Endodermal cell (in vitro differentiated cells): ENCODE measurements at regions not wholly inside any gene's neighbourhood (a gene's known extent, or its start where the extent isn't known, plus 50 kb on each side); places are given as distances from the start of the nearest gene placed in this dataset.
A peak's percentile ranks its signal among the peaks of the same experiment; 100 is the strongest.

Experiments
- DNase-seq: peaks from one replicate; pipeline ENCODE4 v3.0.0-alpha.2; 2017
- H3K27ac ChIP-seq: 2 replicates; pipeline ENCODE4 v1.5.1; 2013; ENCODE audit warnings: mild to moderate bottlenecking, low read depth, low read length, moderate library complexity
- H3K27me3 ChIP-seq: 2 replicates; pipeline ENCODE4 v1.6.1; 2013; ENCODE audit warnings: mild to moderate bottlenecking, low read length, moderate library complexity; ENCODE audit not compliant: insufficient read depth, control insufficient read depth, poor library complexity, severe bottlenecking
- H3K36me3 ChIP-seq: 2 replicates; pipeline ENCODE4 v1.7.0; 2013; ENCODE audit warnings: mild to moderate bottlenecking, low read length, moderate library complexity; ENCODE audit not compliant: control insufficient read depth, insufficient read depth
- H3K4me1 ChIP-seq: one replicate; pipeline ENCODE4 v1.7.0; 2013; ENCODE audit warnings: low read length; ENCODE audit not compliant: control insufficient read depth, insufficient read depth
- H3K4me3 ChIP-seq: 2 replicates; pipeline ENCODE4 v1.5.1; 2013; ENCODE audit warnings: mild to moderate bottlenecking, low read length, moderate library complexity
- H3K9ac ChIP-seq: 2 replicates; pipeline ENCODE4 v1.6.1; 2013; ENCODE audit warnings: mild to moderate bottlenecking, low read length, moderate library complexity; ENCODE audit not compliant: poor library complexity, severe bottlenecking; ENCODE audit errors: extremely low read depth
- H3K9me3 ChIP-seq: 2 replicates; pipeline ENCODE4 v1.6.1; 2013; ENCODE audit warnings: mild to moderate bottlenecking, low read length, moderate library complexity; ENCODE audit not compliant: control insufficient read depth
- H3K27ac Mint-ChIP-seq: 2 replicates; pipeline ENCODE4 v1.8.0; 2020; ENCODE audit warnings: mixed read lengths
- H3K27me3 Mint-ChIP-seq: 2 replicates; pipeline ENCODE4 v1.8.0; 2021; ENCODE audit warnings: mild to moderate bottlenecking, mixed read lengths; ENCODE audit not compliant: insufficient read depth
- H3K36me3 Mint-ChIP-seq: 2 replicates; pipeline ENCODE4 v1.8.0; 2020; ENCODE audit warnings: low read depth, mixed read lengths
- H3K4me1 Mint-ChIP-seq: 2 replicates; pipeline ENCODE4 v1.8.0; 2020; ENCODE audit warnings: mixed read lengths
- H3K4me3 Mint-ChIP-seq: 2 replicates; pipeline ENCODE4 v1.8.0; 2020; ENCODE audit warnings: mild to moderate bottlenecking, moderate library complexity, mixed read lengths
- H3K9me3 Mint-ChIP-seq: 2 replicates; pipeline ENCODE4 v1.8.0; 2020; ENCODE audit warnings: mild to moderate bottlenecking, mixed read lengths
- WGBS, 2 experiments: methylation state at CpG; one replicate each; pipeline versions ENCODE4 v1.1.5 to v1.1.7; 2013; ENCODE audit warnings: missing lambda C conversion rate in 2 of 2, mixed read lengths in 1 of 2; ENCODE audit not compliant: insufficient coverage in 1 of 2, insufficient read length in 1 of 2; 5-methylcytosine and 5-hydroxymethylcytosine counted together
- TF ChIP-seq, protein P1 (sequence below): fragments of 200-600 bp; sonication (generic); conservative IDR thresholded peaks from 2 replicates; pipeline ENCODE4 v1.5.0; 2021; ENCODE audit warnings: antibody characterized with exemption, mild to moderate bottlenecking

DNA sequence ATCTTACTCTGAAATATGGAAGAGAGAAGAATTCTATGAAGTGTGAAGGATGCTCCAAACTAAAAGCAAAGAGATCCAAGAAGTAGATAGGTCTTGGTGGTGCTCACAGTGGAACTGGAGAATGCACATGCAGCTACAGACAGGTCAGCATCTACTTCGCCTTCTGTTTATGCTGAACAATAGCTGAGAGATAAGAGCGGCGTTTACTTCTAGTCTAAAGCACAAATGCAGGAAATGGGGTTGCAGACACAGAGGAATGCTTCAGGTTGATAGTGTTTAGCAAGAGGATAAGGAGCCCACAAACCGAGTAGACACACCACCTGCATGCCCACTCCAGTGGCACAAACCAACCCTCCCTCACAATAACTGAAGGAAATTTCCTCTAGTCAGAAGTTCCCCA lies 180.0 kb upstream of the RGMB start:
- TF ChIP-seq, protein P1, sequence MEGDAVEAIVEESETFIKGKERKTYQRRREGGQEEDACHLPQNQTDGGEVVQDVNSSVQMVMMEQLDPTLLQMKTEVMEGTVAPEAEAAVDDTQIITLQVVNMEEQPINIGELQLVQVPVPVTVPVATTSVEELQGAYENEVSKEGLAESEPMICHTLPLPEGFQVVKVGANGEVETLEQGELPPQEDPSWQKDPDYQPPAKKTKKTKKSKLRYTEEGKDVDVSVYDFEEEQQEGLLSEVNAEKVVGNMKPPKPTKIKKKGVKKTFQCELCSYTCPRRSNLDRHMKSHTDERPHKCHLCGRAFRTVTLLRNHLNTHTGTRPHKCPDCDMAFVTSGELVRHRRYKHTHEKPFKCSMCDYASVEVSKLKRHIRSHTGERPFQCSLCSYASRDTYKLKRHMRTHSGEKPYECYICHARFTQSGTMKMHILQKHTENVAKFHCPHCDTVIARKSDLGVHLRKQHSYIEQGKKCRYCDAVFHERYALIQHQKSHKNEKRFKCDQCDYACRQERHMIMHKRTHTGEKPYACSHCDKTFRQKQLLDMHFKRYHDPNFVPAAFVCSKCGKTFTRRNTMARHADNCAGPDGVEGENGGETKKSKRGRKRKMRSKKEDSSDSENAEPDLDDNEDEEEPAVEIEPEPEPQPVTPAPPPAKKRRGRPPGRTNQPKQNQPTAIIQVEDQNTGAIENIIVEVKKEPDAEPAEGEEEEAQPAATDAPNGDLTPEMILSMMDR = no peak
- peaks cover 32% of the 10 kb centered on the region for H3K36me3 ChIP-seq
- no peak overlapping the region for H3K9ac ChIP-seq
- WGBS, 2 experiments = 73% methylated on average over 3 to 4 of the region's 4 CpGs
- no peak for DNase-seq
- Mint-ChIP-seq H3K27me3 (no peaks in the 10 kb centered on the region), H3K4me1 (peaks cover 31% of the 10 kb centered on the region), H3K36me3 (peaks cover 45% of the 10 kb centered on the region), H3K4me3 (no peak overlapping the region), H3K9me3 (peaks cover 32% of the 10 kb centered on the region), H3K27ac (no peak overlapping the region)
- peaks cover 26% of the 10 kb centered on the region for H3K9me3 ChIP-seq
- H3K4me1 ChIP-seq = peaks cover 4% of the 10 kb centered on the region
- H3K4me3 ChIP-seq = peak overlapping the region; percentile 53
- no peak overlapping the region for H3K27ac ChIP-seq
- no peaks in the 10 kb centered on the region for H3K27me3 ChIP-seq

DNA sequence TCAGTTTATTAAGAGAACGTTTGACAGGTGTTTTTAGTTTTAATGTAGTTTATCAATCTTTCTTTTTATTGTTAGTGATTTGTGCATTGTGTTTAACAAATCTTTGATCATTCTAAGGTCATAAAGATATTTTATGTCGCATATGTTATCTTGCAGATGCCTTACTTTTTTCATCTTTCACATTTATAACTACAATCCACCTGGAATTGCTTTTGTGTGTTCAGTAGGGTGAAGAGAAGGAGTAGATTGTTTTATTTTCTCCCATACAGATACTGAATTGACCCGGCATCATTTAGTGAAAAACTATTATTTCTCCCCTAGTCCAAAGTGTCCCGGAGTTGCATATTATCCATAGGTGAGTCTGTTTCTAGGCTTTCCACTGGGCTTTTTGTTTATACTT lies 179.4 kb upstream of the RGMB start:
- no peak for DNase-seq
- Histone ChIP-seq H3K4me3 (peak overlapping the region; percentile 53), H3K4me1 (peaks cover 4% of the 10 kb centered on the region), H3K36me3 (peaks cover 39% of the 10 kb centered on the region), H3K27ac (no peak overlapping the region), H3K9me3 (peaks cover 33% of the 10 kb centered on the region), H3K27me3 (no peaks in the 10 kb centered on the region), H3K9ac (no peak overlapping the region)
- TF ChIP-seq, protein P1 = no peak
- no peak overlapping the region for H3K4me3 Mint-ChIP-seq
- H3K36me3 Mint-ChIP-seq = peaks cover 50% of the 10 kb centered on the region
- H3K4me1 Mint-ChIP-seq = peaks cover 25% of the 10 kb centered on the region
- WGBS, 2 experiments = 90% methylated on average over 3 of the region's 4 CpGs; no CpG with 5 or more reads in 1 of the 2 experiments
- H3K27ac Mint-ChIP-seq = no peak overlapping the region
- no peaks in the 10 kb centered on the region for H3K27me3 Mint-ChIP-seq
- peaks cover 34% of the 10 kb centered on the region for H3K9me3 Mint-ChIP-seq

DNA sequence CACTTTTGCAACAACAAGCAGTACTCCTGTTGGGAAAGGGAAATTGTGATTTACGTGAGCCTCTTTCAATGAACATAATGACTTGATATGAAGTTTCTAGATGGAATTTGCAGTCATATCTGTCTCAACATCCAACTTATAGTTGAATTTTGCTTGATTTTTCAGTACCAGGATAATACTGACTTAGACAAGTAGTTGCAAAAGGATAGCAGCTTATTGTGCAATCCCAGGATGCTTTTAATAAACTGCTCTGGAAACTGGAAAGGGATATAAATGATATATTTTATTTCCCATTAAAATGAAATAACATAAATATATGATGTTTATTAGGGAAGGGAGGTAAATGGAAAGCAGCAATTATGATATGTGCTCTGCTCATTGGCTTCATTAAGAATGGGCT lies 174.4 kb upstream of the RGMB start:
- Histone ChIP-seq H3K36me3 (peaks cover 86% of the 10 kb centered on the region), H3K4me1 (no peaks in the 10 kb centered on the region), H3K27me3 (no peaks in the 10 kb centered on the region), H3K4me3 (no peak overlapping the region), H3K9me3 (peaks cover 76% of the 10 kb centered on the region), H3K27ac (no peak overlapping the region), H3K9ac (no peak overlapping the region)
- peaks cover 78% of the 10 kb centered on the region for H3K36me3 Mint-ChIP-seq
- no peak for DNase-seq
- WGBS, 2 experiments = 95% methylated on average over 1 of the region's 1 CpG; no CpG with 5 or more reads in 1 of the 2 experiments
- no peaks in the 10 kb centered on the region for H3K27me3 Mint-ChIP-seq
- TF ChIP-seq, protein P1 = no peak
- H3K27ac Mint-ChIP-seq = no peak overlapping the region
- H3K4me3 Mint-ChIP-seq = no peak overlapping the region
- H3K9me3 Mint-ChIP-seq = peaks cover 55% of the 10 kb centered on the region
- peaks cover 6% of the 10 kb centered on the region for H3K4me1 Mint-ChIP-seq
